ENCODE measurements at regions not wholly inside any gene's neighbourhood (a gene's known extent, or its start where the extent isn't known, plus 50 kb on each side); places are given as distances from the start of the nearest gene placed in this dataset.

DNA sequence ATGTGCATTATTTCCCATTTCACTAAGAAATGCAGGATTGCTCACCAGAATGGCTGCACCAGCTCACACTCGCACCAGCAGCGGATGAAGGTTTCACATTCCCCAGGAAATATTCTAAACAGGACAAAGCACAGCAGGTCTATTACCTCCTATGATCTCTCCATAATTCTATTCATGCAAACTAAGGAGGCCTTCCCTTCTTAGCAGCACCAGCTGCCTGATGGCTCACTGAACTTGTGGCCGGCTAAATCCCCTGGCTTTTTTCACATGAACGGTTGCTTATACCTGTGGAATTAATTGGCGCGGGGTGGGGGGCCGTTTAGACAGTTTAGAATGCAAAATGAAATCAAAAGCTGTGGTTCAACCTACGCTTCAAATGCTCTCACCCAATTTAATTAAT, 73.5 kb upstream of the SRD5A3 start:
- TF ChIP-seq CTCF (IDR thresholded peaks at IDR 0.05) (no peak), POLR2A (IDR thresholded peaks at IDR 0.05) (no peak)

All from adrenal gland (tissue), 5 donors.